GM21390 (cell line): ENCODE measurements at regions not wholly inside any gene's neighbourhood (a gene's known extent, or its start where the extent isn't known, plus 50 kb on each side); places are given as distances from the start of the nearest gene placed in this dataset.

ENCODE experiments used
- ATAC-seq: cut with Tn5 transposase; IDR thresholded peaks from one replicate; pipeline ENCODE4 v1.9.1; 2021; ENCODE audit not compliant: unreplicated experiment

DNA sequence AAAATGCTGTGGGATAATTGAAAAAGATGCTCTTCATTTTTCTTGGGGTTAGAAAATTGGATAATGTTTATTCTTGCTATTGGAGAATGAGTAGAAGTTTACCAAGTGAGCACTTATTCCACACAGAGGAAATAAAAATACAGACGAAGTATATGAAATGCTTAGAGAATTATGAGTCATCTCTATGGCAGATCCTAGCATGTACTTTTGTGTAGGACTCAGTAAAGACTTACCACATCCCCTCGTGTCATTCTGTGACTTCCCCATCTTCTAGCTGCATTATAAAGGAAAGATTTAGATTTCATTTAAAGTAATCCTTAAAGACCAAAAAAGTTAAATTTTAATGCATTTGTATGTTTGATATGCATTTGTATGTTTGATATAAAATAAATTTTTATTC, 685.6 kb downstream of the TBC1D32 start:
- no peak for ATAC-seq

GRCh38 chr6:120646101-120646500, 688.2 kb downstream of the TBC1D32 start:
- ATAC-seq, result no peak

GRCh38 chr6:120632975-120633374, 701.3 kb downstream of the TBC1D32 start:
- ATAC-seq, result no peak

DNA sequence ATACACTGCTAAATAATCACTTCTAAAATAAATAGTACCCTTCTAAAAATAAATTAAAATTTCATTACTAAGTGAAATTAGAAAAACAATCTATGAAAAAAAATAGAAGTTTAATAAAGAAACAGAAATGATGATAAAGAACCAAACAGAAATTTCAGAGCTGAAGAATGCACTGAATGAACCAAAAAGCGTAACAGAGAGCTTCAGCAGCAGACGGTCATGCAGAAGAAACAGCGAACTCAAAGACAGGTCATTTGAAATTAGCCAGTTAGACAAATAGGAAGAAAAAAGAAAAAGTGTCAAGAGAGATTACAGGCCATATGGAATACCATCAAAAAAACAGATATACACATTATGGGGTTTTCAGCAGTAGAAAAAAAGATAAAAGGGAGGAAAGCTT, 706.7 kb downstream of the TBC1D32 start:
- ATAC-seq, result no peak

DNA sequence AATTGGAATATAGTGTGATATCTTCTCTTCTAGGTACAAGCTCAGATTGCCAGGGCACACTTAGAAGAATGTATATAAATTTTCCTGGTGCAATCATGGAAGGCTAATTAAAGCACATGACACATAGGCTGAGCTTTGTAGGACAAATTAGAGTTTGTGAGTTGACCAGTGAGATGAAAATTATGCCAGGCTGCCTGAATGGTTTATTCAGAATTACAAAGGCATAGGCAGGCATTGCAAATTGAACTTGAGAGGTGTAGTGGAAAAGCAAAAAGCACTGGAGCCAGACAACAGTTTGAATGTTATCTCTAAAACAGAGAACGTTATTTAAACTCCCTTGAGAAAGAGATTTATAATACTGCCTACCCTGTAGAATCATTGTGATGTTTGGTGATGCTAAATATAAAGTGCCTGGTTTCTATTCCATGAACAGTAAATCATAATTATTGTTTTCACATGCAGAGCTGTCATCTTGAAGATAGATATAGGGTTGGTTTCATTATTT, 712.1 kb downstream of the TBC1D32 start:
- ATAC-seq, result no peak

DNA sequence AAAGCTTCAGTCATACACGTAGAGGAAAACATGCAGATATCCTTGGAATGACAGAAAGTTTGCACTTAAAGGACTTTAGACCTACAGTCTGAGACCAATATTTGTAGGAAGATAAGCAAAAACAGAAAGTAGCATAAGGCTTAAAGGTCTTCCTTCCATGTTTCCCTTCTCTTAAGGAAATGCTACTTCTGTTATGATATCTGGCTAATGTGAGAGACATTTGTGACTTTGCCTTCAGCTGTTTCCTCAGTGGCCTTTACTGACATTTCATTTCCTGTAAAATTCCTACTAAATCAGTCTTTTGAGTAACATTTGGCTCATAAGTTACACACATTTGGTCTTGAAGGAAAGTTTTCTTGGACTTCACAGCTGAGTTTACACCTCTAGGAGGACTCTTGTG, 713.4 kb downstream of the TBC1D32 start:
- ATAC-seq, result no peak

DNA sequence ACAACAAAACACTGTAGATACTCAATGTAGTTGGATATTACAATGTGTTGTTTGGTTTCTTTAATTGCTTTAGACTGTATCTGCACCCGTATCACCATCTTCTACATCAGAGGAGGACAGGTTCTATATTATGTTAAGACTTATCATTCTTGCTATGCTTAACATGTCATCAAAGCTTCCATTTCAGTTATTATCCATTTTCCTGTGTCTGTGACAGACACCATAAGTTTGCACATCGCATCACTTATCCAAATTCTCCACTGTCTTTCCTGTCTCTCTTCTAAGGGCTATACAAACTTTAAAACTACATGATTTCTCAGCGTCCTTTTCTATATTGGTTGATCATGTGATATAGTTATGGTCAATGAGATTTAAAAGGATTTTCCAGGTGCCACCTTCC, 719.0 kb downstream of the TBC1D32 start:
- ATAC-seq, result no peak

DNA sequence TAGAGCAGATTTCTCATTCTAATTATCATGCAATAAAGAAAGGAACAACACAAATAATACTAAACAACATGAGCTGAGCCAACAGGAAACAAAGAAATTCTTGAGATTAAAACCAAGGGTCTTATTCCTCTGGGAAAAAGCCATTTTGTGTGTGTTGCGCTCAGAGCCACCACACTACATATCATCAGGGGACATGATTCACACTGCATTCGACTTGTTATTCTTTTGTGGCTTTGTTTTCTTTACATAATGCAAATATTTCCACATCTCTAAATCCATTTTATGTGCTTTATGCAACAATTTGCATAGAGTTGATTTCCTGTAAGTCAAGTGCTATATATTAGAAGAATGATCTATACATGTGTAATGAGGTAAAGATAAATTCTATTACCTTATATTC, 719.6 kb downstream of the TBC1D32 start:
- ATAC-seq, result no peak

- no peak for ATAC-seq
These were observed 725.5 kb downstream of the TBC1D32 start for GRCh38 chr6:120608826-120609225.

DNA sequence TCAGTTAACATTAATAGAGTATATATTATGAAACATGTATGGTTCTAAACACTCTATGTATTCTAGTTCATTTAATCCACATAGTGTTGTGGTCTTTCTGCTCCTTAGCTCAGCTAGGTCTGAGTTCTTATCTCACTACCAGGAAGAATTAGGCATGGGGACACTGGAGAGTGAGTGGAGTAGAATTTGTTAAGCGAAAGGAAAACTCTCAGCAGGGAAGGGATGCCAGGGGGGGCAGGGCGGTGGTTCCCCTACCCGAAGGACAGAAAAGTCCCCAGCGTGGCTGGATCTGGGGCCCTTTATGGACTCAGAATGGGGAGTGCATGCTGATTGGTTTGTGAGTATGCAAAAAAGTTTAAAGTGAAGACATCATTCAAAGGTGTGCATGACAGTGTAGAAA, 727.5 kb downstream of the TBC1D32 start:
- no peak for ATAC-seq

DNA sequence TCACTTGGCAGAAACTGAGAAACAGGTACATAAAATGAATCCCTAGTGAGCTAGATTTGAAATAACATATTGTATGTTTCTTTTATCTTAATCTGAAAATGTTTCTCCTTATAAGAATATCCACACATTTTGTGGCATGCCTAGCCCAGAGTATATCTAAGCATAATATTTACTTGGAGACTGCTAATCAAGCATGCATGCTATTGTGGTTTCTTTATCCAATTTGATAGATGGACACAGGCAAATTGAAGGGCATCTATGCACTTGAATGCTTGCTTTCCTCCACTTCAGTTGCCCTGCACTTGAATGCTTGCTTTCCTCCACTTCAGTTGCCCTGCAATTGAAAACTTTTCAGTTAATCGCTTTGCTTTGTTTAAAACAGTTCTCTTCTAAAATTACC, 729.8 kb downstream of the TBC1D32 start:
- ATAC-seq, result no peak

DNA sequence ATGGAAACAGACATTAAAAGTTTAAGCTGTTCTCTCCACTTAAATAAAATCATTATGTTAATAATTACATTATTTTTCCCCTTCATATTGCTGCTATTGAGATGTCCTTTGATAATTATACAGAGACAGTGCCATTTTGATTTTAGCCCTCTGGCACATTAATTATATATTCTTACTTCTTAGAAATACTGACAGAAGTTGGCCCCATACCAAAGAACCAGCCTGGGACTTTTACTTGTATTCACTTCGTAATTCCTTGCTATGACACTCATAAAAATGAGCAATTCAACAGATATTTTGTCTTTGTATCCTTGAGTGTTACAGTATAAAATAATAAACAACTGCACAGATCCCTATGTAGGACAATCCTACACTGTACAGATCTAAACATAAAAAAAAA, 743.7 kb downstream of the TBC1D32 start:
- ATAC-seq, result no peak

- no peak for ATAC-seq
These were observed 745.9 kb downstream of the TBC1D32 start for GRCh38 chr6:120588424-120588823.

- no peak for ATAC-seq
These were observed 746.9 kb downstream of the TBC1D32 start for GRCh38 chr6:120587381-120587780.

DNA sequence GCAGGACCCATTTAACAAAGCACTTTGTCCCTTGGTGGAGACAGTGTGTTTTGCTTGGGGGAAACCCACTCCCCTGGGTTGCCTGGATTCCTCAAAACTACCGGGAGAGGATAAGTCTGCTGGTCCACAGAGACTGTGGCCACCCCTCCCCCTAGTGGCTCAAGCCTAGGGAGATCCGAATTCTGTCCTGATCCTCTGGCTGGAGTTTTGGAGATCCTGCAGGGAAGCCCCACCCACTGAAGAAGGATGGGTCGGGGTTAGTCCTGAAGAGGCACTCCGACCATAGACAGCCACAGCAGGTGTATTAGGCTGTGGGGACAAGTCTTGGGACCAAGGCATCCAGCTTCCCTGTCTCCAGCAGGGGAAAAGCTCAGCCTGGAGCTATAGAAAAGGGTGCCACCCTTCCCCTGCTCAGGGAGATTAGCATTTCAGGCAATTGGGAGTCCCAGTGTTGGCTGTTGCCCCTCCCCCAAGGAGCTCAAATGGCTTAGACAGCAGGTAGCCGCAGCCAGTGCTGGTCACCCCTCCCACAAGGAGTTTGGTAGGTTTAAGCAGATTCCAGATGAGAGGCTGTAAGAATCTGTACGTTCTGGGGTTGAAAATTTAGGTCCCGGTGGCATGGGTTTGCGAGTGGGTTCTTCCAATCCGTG, 750.0 kb downstream of the TBC1D32 start:
- no peak for ATAC-seq

GRCh38 chr6:120576061-120576460, 758.2 kb downstream of the TBC1D32 start:
- no peak for ATAC-seq

DNA sequence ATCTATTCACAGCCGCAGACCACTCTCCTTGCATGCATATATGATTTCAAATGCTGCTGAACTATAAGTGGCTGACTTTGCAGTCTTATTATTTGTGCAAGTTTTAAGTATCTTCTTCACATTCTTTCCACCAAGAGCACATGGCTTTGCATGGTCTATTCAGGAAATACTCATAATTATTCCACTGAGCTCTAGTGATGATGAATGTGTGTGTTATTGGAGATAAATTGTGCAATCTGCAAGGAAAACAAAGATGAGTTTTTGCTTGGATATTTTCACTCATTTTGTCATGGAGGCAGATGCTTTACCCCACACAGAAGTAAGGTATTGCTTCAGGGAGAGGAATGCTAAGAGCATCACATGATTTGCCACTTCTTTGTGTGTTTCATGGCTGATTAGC, 764.6 kb downstream of the TBC1D32 start:
- no peak for ATAC-seq

- no peak for ATAC-seq
These were observed 769.5 kb downstream of the TBC1D32 start for GRCh38 chr6:120564779-120565178.

GRCh38 chr6:120558294-120558693, 776.0 kb downstream of the TBC1D32 start:
- no peak for ATAC-seq

- ATAC-seq, result no peak
These were observed 776.7 kb downstream of the TBC1D32 start for GRCh38 chr6:120557554-120557953.

GRCh38 chr6:120556491-120556890, 777.8 kb downstream of the TBC1D32 start:
- ATAC-seq, result no peak

DNA sequence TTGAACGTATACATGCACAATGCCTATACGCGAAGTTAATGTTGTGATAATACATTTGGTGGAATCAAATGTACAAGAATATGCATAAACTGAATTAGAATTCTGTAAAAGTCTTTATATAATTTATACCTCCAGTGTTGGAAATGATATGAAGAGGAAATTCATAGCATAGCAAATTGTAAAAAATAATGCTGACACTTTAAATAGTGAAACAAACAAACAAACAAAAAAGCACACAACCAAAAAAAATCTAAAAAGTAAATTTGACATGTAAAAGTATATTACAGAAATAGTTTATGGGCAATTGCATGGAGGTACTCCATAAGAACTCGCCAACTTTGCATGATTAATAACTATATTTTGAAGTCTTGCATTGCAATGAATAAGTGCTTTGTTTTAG, 780.9 kb downstream of the TBC1D32 start:
- ATAC-seq, result no peak

- ATAC-seq, result no peak
These were observed 788.9 kb downstream of the TBC1D32 start for GRCh38 chr6:120545353-120545752.
